SK-N-DZ (cell line): ENCODE measurements at regions not wholly inside any gene's neighbourhood (a gene's known extent, or its start where the extent isn't known, plus 50 kb on each side); places are given as distances from the start of the nearest gene placed in this dataset.
"Not testable (repeated sequence)": the region's sequence is repeated elsewhere in the genome, so short reads cannot be mapped to it uniquely, and the experiment has no call there.

Source experiments
- DNase-seq: peaks from one replicate; pipeline ENCODE4 v3.0.0-alpha.2; 2015; ENCODE audit warnings: low spot score

GRCh38 chr4:141851246-141851891, 215.0 kb downstream of the IL15 start:
- no peak for DNase-seq

GRCh38 chr4:141853091-141853764, 216.8 kb downstream of the IL15 start:
- no peak for DNase-seq

GRCh38 chr4:141858437-141858836, 222.1 kb downstream of the IL15 start:
- DNase-seq: no peak

GRCh38 chr4:141860974-141861373, 224.6 kb downstream of the IL15 start:
- DNase-seq: no peak

- DNase-seq: no peak
Observed at GRCh38 chr4:141870152-141870551, 233.8 kb downstream of the IL15 start.

GRCh38 chr4:141871086-141871770, 234.8 kb downstream of the IL15 start:
- DNase-seq: no peak

- DNase-seq: not testable (repeated sequence)
Observed at GRCh38 chr4:141882650-141883049, 246.3 kb downstream of the IL15 start.

- DNase-seq: no peak
Observed at GRCh38 chr4:141884070-141884469, 247.7 kb downstream of the IL15 start.

GRCh38 chr4:141885112-141885511, 248.7 kb downstream of the IL15 start:
- DNase-seq: no peak

- DNase-seq: no peak
Observed at GRCh38 chr4:141890279-141890678, 253.9 kb downstream of the IL15 start.

GRCh38 chr4:141891260-141892120, 255.1 kb downstream of the IL15 start:
- no peak for DNase-seq

GRCh38 chr4:141896687-141897086, 260.3 kb downstream of the IL15 start:
- no peak for DNase-seq

- DNase-seq: no peak
Observed at GRCh38 chr4:141898346-141898745, 262.0 kb downstream of the IL15 start.

- no peak for DNase-seq
Observed at GRCh38 chr4:141899103-141899502, 262.7 kb downstream of the IL15 start.

GRCh38 chr4:141899541-141899940, 263.2 kb downstream of the IL15 start:
- DNase-seq: no peak

GRCh38 chr4:141900856-141901255, 264.5 kb downstream of the IL15 start:
- DNase-seq: no peak

- DNase-seq: no peak
Observed at GRCh38 chr4:141905751-141906150, 269.4 kb downstream of the IL15 start.

- DNase-seq: no peak
Observed at GRCh38 chr4:141909541-141909940, 273.2 kb downstream of the IL15 start.

- peak; percentile 88 for DNase-seq
Observed at GRCh38 chr4:141912831-141913230, 276.4 kb downstream of the IL15 start.

GRCh38 chr4:141913928-141914327, 277.5 kb downstream of the IL15 start:
- DNase-seq: peak; percentile 54

GRCh38 chr4:141914746-141915145, 278.4 kb downstream of the IL15 start:
- DNase-seq: no peak

GRCh38 chr4:141919649-141920048, 283.3 kb downstream of the IL15 start:
- no peak for DNase-seq
